Brain microvascular endothelial cell (primary cell): ENCODE measurements at regions not wholly inside any gene's neighbourhood (a gene's known extent, or its start where the extent isn't known, plus 50 kb on each side); places are given as distances from the start of the nearest gene placed in this dataset.

ENCODE experiments used
- DNase-seq: peaks from one replicate; pipeline ENCODE4 v3.0.0-alpha.2; 2020
- H3K27ac ChIP-seq: fragments of 250-450 bp; sonication (Bioruptor Pico); 2 replicates; pipeline ENCODE4 v1.5.1; 2020; ENCODE audit warnings: mild to moderate bottlenecking, moderate library complexity
- H3K27me3 ChIP-seq: fragments of 250-450 bp; sonication (Bioruptor Pico); replicated peaks from 2 replicates; pipeline ENCODE4 v1.5.1; 2020; ENCODE audit warnings: mild to moderate bottlenecking
- H3K36me3 ChIP-seq: fragments of 250-450 bp; sonication (Bioruptor Pico); replicated peaks from 2 replicates; pipeline ENCODE4 v1.5.1; 2020; ENCODE audit warnings: mild to moderate bottlenecking
- H3K4me3 ChIP-seq: 2 replicates; pipeline ENCODE4 v1.5.1; 2011; ENCODE audit warnings: low read depth, mild to moderate bottlenecking, control low read depth, low read length, moderate library complexity
- in situ Hi-C: cut with HindIII; loops from 2 replicates; pipeline ENCODE4 v1.10.0; 2017; ENCODE audit warnings: low sequenced_read_pairs, low pct_ligation_motif_present
- TF ChIP-seq, protein P1 (sequence below): IDR thresholded peaks from 2 replicates; pipeline ENCODE4 v1.5.1; 2011; ENCODE audit warnings: low read depth, mild to moderate bottlenecking, moderate library complexity, low read length, control low read depth, inconsistent platforms; ENCODE audit errors: missing control alignments

DNA sequence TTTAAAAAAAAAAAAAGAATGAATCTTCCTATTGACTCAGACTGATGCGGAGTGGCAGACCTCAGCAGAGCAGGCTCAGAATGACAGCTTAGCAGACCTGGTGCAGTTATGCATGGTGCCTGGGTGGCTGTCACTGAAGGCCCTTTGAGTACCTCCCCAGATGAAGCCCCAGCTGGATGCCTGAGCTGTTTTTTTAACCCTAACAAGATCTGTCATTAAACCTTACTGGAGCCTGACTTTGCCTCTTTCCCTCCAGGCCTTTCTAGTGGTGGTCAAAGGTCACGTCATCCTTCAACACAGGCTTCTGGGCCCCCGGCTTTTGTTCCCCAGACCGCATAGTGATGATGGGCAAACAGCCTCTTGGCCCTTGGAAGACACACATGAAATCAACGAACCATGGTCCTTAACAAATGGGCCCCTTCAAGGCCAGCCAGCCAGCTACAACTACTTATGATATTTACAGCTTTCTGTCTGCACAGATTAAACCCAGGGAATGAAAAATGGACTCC, 138.3 kb upstream of the CYP1B1 start:
- no peaks in the 10 kb centered on the region for H3K36me3 ChIP-seq
- no peak overlapping the region for H3K4me3 ChIP-seq
- in situ Hi-C loops, result no loop called here
- DNase-seq, result no peak
- H3K27me3 ChIP-seq, result no peaks in the 10 kb centered on the region
- TF ChIP-seq, protein P1, sequence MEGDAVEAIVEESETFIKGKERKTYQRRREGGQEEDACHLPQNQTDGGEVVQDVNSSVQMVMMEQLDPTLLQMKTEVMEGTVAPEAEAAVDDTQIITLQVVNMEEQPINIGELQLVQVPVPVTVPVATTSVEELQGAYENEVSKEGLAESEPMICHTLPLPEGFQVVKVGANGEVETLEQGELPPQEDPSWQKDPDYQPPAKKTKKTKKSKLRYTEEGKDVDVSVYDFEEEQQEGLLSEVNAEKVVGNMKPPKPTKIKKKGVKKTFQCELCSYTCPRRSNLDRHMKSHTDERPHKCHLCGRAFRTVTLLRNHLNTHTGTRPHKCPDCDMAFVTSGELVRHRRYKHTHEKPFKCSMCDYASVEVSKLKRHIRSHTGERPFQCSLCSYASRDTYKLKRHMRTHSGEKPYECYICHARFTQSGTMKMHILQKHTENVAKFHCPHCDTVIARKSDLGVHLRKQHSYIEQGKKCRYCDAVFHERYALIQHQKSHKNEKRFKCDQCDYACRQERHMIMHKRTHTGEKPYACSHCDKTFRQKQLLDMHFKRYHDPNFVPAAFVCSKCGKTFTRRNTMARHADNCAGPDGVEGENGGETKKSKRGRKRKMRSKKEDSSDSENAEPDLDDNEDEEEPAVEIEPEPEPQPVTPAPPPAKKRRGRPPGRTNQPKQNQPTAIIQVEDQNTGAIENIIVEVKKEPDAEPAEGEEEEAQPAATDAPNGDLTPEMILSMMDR, result no peak
- no peak overlapping the region for H3K27ac ChIP-seq

DNA sequence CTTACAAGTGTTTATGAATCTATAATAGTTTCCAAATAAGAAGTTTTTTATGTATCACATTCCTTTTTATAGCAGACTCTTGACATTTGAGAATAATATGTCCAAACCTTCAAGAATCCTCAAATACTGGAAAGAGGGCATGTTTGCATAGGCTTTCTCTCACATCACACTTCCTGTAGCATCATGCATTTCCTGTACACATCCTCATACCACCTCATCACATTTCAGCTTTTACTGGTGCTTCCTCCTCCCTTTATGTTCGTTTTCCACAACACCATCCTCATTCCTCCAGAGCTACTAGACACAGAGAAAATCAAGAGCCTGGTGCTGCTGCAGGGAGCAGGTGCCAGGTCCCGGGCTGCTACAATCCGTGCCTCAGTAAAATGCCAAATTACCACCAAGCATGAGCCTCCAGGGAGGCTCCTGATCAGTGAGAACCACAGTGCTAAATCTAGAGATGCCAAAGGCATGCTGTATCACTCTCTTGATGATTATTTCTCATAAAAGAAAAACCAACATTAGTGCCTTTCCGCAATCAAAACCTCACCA, 137.7 kb upstream of the CYP1B1 start:
- in situ Hi-C loops, result no loop called here
- DNase-seq, result no peak
- Histone ChIP-seq H3K4me3 (no peak overlapping the region), H3K27ac (no peak overlapping the region), H3K36me3 (no peaks in the 10 kb centered on the region), H3K27me3 (no peaks in the 10 kb centered on the region)
- TF ChIP-seq, protein P1, result no peak

DNA sequence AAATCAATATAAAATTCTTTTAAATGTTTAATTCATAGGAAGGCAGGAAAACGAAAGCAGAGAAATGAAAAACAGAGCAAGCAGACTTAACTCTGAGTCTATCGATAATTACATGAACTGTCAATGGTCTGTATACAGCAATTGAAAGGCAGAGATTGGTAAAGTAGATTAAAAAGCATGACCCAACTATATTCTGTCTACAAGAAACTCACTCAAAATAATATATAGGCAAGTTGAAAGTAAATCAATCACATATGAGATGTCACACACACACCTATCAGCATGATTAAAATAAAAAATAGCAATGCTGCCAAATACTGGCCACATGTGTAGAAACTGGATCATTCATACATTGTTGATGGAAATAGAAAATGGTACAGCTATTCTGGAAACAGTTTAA, 136.4 kb upstream of the CYP1B1 start:
- Histone ChIP-seq H3K27ac (no peak overlapping the region), H3K4me3 (no peak overlapping the region), H3K27me3 (no peaks in the 10 kb centered on the region), H3K36me3 (no peaks in the 10 kb centered on the region)
- TF ChIP-seq, protein P1, result no peak
- in situ Hi-C loops, result no loop called here
- no peak for DNase-seq

DNA sequence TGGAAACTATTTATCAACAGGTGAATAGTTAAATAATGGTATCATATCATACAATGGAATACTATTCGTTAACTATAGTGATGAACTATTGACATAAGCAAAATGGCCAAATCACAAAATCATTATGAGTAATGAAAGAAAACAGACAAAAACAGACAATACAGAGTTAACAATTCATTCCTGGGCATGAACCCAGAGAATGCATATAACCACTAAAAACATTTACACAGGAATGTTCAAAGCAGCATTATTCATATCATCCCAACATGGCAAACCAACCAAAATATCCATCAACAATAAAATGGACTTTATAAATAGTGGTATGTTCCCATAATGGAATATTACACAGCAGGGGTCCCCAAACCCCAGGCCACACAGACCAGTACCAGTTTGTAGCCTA, 131.2 kb upstream of the CYP1B1 start:
- in situ Hi-C loops, result no loop called here
- no peak for DNase-seq
- no peak overlapping the region for H3K27ac ChIP-seq
- no peak overlapping the region for H3K4me3 ChIP-seq
- TF ChIP-seq, protein P1, result no peak
- H3K36me3 ChIP-seq, result no peaks in the 10 kb centered on the region
- no peaks in the 10 kb centered on the region for H3K27me3 ChIP-seq

DNA sequence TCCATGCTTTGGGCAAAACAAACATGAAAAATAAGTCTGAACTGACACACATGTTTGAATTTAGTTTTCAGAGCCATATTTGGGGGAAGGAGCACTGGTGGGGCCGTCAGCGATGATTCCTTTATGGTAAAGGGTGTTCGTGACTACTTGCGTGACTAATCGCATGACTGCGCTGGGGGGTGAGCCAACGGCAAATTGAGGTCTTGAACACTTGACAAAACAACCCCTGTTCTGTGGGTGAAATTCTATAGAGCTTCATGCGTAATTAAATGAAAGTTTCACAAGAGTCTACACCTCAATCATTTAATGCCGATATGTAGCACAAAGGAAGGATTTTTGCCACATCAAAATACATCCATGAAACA, 127.5 kb upstream of the CYP1B1 start:
- H3K27me3 ChIP-seq, result no peaks in the 10 kb centered on the region

More for the DNA sequence above, 127.5 kb upstream of the CYP1B1 start:
- in situ Hi-C loops, result no loop called here
- Histone ChIP-seq H3K36me3 (no peaks in the 10 kb centered on the region), H3K4me3 (no peak overlapping the region), H3K27ac (no peak overlapping the region)
- DNase-seq, result no peak
- TF ChIP-seq, protein P1, result no peak
